HL-60 (cell line): ENCODE measurements at regions not wholly inside any gene's neighbourhood (a gene's known extent, or its start where the extent isn't known, plus 50 kb on each side); places are given as distances from the start of the nearest gene placed in this dataset.

Experiments
- DNase-seq, 2 experiments: peaks; one replicate each; pipeline ENCODE4 v3.0.0-alpha.2; 2010 to 2020; ENCODE audit warnings: low read depth in 1 of 2, low spot score in 1 of 2
- H3K27ac ChIP-seq: fragments of 250-450 bp; sonication (Bioruptor Pico); replicated peaks from 2 replicates; pipeline ENCODE4 v1.5.1; 2020; ENCODE audit warnings: mild to moderate bottlenecking, moderate library complexity
- H3K27me3 ChIP-seq: fragments of 250-450 bp; sonication (Bioruptor Pico); 2 replicates; pipeline ENCODE4 v1.5.1; 2021; ENCODE audit warnings: mild to moderate bottlenecking, moderate library complexity; ENCODE audit not compliant: insufficient read depth, poor library complexity, severe bottlenecking
- H3K4me3 ChIP-seq: replicated peaks from 2 replicates; pipeline ENCODE4 v1.5.1; 2011; ENCODE audit warnings: mild to moderate bottlenecking, control low read depth, low read length; ENCODE audit not compliant: insufficient read depth
- GABPA ChIP-seq: IDR thresholded peaks from 2 replicates; pipeline ENCODE4 v1.6.1; 2012; ENCODE audit warnings: low read depth
- POLR2AphosphoS5 ChIP-seq: IDR thresholded peaks from 2 replicates; pipeline ENCODE4 v1.6.1; 2012; ENCODE audit warnings: low read depth
- REST ChIP-seq: IDR thresholded peaks from 2 replicates; pipeline ENCODE4 v1.6.1; 2012; ENCODE audit warnings: low read depth; ENCODE audit not compliant: insufficient replicate concordance
- SPI1 ChIP-seq: IDR thresholded peaks from 2 replicates; pipeline ENCODE4 v1.6.1; 2012; ENCODE audit warnings: low read depth, mild to moderate bottlenecking, borderline replicate concordance
- TF ChIP-seq, protein P1 (sequence below): IDR thresholded peaks from one replicate; pipeline ENCODE4 v1.5.1; 2011; ENCODE audit warnings: low read length, control low read depth, inconsistent platforms; ENCODE audit not compliant: insufficient read depth

- DNase-seq = no peak
- H3K27me3 ChIP-seq = no peaks in the 10 kb centered on the region
- no peak overlapping the region for H3K27ac ChIP-seq
- TF ChIP-seq REST (no peak), SPI1 (no peak), POLR2AphosphoS5 (no peak)
- TF ChIP-seq, protein P1, sequence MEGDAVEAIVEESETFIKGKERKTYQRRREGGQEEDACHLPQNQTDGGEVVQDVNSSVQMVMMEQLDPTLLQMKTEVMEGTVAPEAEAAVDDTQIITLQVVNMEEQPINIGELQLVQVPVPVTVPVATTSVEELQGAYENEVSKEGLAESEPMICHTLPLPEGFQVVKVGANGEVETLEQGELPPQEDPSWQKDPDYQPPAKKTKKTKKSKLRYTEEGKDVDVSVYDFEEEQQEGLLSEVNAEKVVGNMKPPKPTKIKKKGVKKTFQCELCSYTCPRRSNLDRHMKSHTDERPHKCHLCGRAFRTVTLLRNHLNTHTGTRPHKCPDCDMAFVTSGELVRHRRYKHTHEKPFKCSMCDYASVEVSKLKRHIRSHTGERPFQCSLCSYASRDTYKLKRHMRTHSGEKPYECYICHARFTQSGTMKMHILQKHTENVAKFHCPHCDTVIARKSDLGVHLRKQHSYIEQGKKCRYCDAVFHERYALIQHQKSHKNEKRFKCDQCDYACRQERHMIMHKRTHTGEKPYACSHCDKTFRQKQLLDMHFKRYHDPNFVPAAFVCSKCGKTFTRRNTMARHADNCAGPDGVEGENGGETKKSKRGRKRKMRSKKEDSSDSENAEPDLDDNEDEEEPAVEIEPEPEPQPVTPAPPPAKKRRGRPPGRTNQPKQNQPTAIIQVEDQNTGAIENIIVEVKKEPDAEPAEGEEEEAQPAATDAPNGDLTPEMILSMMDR = no peak
- H3K4me3 ChIP-seq = no peak overlapping the region
Measured at GRCh38 chr2:172242471-172242870, 139.8 kb upstream of the DLX2 start.

DNA sequence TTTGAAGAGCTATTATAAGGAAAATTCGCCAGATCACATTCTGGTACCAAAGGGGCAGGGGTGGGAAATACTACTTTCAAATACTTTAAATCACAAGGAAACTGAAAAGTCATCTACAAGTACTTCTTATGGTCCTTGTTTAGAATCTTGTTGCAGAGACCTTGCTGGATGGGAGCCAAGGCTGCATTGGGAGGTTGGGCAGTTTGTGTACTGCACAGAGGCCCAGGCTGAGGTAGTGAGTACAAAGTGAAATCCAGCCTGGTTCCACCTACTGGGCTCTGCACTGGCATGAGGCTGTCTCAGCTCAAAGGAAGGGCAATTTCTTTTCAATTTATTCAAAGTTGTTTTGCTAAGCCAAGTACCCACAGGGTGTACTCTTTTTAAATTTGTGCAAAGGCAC lies 140.3 kb upstream of the DLX2 start:
- H3K27ac ChIP-seq = no peak overlapping the region
- H3K27me3 ChIP-seq = no peaks in the 10 kb centered on the region
- H3K4me3 ChIP-seq = no peak overlapping the region
- no peak for TF ChIP-seq POLR2AphosphoS5
- TF ChIP-seq GABPA = no peak
- no peak for TF ChIP-seq SPI1
- no peak for TF ChIP-seq REST
- TF ChIP-seq, protein P1 = no peak
- DNase-seq = peak in 1 of 2 experiments; percentile 24

DNA sequence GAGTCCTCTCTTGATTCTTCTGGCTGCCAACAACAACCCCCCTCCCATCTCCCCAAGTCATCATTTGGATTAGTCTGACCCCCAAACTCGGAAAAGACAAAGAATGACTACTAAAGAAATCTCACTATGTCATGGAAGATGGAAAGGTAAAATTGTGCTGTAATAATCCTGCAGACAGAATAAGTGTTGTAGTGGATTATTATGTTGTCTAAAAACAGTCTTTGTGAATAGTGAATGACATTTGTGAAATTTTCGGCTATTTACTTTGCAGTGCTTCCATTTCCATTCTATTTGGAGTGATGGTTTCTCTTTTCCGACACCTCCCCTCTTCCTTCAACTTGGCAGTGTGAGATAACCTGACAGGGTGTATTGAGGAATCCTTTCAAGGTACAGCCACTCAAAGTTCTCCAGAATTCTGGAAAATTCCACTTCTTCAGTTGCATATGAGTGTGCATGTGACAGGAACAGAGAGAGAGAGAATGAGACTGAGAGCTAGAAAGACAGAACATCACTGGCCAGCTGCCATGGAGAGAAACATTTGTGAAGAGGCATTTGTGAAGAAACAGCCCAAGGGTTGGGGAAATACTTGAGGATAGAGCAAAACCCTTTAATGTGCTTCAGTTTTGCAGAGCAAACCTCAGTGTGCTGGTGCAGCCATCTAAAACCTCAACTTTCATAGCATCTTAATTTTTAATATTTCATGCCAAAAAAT lies 141.9 kb upstream of the DLX2 start:
- no peak for DNase-seq
- H3K4me3 ChIP-seq = no peak overlapping the region
- no peak for TF ChIP-seq REST
- TF ChIP-seq SPI1 = no peak
- no peak for TF ChIP-seq GABPA
- TF ChIP-seq, protein P1 = no peak
- TF ChIP-seq POLR2AphosphoS5 = no peak
- no peak overlapping the region for H3K27ac ChIP-seq
- no peaks in the 10 kb centered on the region for H3K27me3 ChIP-seq
